HG03095 (cell line): ENCODE measurements at regions not wholly inside any gene's neighbourhood (a gene's known extent, or its start where the extent isn't known, plus 50 kb on each side); places are given as distances from the start of the nearest gene placed in this dataset.

Source experiments
- ATAC-seq: cut with Tn5 transposase; IDR thresholded peaks from one replicate; pipeline ENCODE4 v1.9.1; 2021; ENCODE audit warnings: moderate library complexity; ENCODE audit not compliant: unreplicated experiment

- no peak for ATAC-seq
These were observed 365.3 kb downstream of the MTRR start for GRCh38 chr5:8234179-8234770.

- no peak for ATAC-seq
These were observed 369.1 kb downstream of the MTRR start for GRCh38 chr5:8238080-8238479.

GRCh38 chr5:8239198-8239597 lies 370.2 kb downstream of the MTRR start:
- ATAC-seq: no peak

GRCh38 chr5:8239646-8240045 lies 370.7 kb downstream of the MTRR start:
- ATAC-seq: no peak

- ATAC-seq: no peak
These were observed 372.1 kb downstream of the MTRR start for GRCh38 chr5:8241076-8241475.

- no peak for ATAC-seq
These were observed 372.6 kb downstream of the MTRR start for GRCh38 chr5:8241558-8241957.

- ATAC-seq: no peak
These were observed 378.3 kb downstream of the MTRR start for GRCh38 chr5:8247049-8247899.

GRCh38 chr5:8253376-8253775 lies 384.4 kb downstream of the MTRR start:
- no peak for ATAC-seq

GRCh38 chr5:8254674-8255073 lies 385.7 kb downstream of the MTRR start:
- no peak for ATAC-seq

GRCh38 chr5:8258801-8259200 lies 389.9 kb downstream of the MTRR start:
- ATAC-seq: no peak

- ATAC-seq: no peak
These were observed 401.3 kb downstream of the MTRR start for GRCh38 chr5:8270246-8270645.

GRCh38 chr5:8280711-8281363 lies 411.9 kb downstream of the MTRR start:
- no peak for ATAC-seq

GRCh38 chr5:8288334-8288733 lies 419.4 kb downstream of the MTRR start:
- no peak for ATAC-seq

- ATAC-seq: no peak
These were observed 420.1 kb downstream of the MTRR start for GRCh38 chr5:8288897-8289516.

- ATAC-seq: no peak
These were observed 420.8 kb downstream of the MTRR start for GRCh38 chr5:8289779-8290178.

- no peak for ATAC-seq
These were observed 421.8 kb downstream of the MTRR start for GRCh38 chr5:8290721-8291120.

- ATAC-seq: no peak
These were observed 422.7 kb downstream of the MTRR start for GRCh38 chr5:8291641-8292040.

GRCh38 chr5:8295141-8295540 lies 426.2 kb downstream of the MTRR start:
- no peak for ATAC-seq

GRCh38 chr5:8299716-8300115 lies 430.8 kb downstream of the MTRR start:
- ATAC-seq: no peak

GRCh38 chr5:8304341-8304740 lies 435.4 kb downstream of the MTRR start:
- ATAC-seq: no peak

- ATAC-seq: no peak
These were observed 437.4 kb downstream of the MTRR start for GRCh38 chr5:8306288-8306896.
